ENCODE measurements at regions not wholly inside any gene's neighbourhood (a gene's known extent, or its start where the extent isn't known, plus 50 kb on each side); places are given as distances from the start of the nearest gene placed in this dataset.

DNA sequence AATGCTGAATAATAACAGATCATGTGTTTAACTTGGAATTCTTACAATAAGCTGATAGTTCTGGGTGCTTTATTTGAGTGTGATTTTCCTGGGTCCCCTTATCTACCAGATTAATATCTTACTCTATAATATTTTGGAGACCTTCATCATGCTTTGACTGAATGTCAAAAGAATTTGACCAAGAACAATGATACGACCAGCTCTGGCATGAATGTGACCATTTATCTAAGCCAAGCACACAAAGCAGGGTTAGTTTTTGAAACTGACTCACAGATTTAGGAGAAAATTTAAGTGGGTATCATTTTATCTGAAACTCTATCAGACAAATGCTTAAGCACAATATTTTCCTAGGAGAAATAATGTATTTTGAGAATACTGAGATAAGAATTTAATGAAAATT lies 677.0 kb downstream of the NYAP2 start:
- TF ChIP-seq, protein P1, sequence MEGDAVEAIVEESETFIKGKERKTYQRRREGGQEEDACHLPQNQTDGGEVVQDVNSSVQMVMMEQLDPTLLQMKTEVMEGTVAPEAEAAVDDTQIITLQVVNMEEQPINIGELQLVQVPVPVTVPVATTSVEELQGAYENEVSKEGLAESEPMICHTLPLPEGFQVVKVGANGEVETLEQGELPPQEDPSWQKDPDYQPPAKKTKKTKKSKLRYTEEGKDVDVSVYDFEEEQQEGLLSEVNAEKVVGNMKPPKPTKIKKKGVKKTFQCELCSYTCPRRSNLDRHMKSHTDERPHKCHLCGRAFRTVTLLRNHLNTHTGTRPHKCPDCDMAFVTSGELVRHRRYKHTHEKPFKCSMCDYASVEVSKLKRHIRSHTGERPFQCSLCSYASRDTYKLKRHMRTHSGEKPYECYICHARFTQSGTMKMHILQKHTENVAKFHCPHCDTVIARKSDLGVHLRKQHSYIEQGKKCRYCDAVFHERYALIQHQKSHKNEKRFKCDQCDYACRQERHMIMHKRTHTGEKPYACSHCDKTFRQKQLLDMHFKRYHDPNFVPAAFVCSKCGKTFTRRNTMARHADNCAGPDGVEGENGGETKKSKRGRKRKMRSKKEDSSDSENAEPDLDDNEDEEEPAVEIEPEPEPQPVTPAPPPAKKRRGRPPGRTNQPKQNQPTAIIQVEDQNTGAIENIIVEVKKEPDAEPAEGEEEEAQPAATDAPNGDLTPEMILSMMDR (IDR thresholded peaks at IDR 0.05; ENCODE audit: borderline replicate concordance, extremely low read depth, low read length, poor library complexity, severe bottlenecking) = no peak
- no peak for TF ChIP-seq EZH2 (IDR thresholded peaks at IDR 0.05; ENCODE audit: borderline replicate concordance, low read depth, low read length, severe bottlenecking)
